GM12872 (cell line): ENCODE measurements at regions not wholly inside any gene's neighbourhood (a gene's known extent, or its start where the extent isn't known, plus 50 kb on each side); places are given as distances from the start of the nearest gene placed in this dataset.

Experiments used
- CTCF ChIP-seq: IDR thresholded peaks from 3 replicates; pipeline ENCODE4 v1.5.1; 2011; ENCODE audit warnings: low read depth, mild to moderate bottlenecking, low read length, moderate library complexity; ENCODE audit not compliant: insufficient read depth

DNA sequence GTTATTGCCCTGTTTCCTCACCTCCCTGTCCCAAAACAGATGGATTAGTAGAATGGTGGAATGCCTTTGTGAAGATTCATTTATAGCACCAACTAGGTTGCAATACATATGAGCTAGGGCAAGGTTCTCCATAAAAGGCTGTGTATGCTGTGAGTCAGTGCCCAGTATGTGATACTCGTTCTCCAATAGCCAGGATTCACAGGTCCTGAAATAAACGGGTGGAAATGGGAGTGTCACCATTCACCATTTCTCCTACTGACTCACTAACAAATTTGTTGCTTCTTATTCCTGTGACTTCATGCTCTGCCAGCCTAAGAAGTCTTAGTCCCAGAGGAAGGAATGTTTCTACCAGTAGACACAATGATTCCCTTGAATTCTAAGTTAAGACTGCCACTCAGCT, 1745.4 kb downstream of the SLITRK1 start:
- no peak for TF ChIP-seq CTCF

- TF ChIP-seq CTCF: no peak
These were observed 1753.0 kb downstream of the SLITRK1 start for GRCh38 chr13:82129281-82129680.

- TF ChIP-seq CTCF: no peak
These were observed 1763.7 kb downstream of the SLITRK1 start for GRCh38 chr13:82118589-82118988.

- TF ChIP-seq CTCF: no peak
These were observed 1765.8 kb downstream of the SLITRK1 start for GRCh38 chr13:82116422-82116989.

- no peak for TF ChIP-seq CTCF
These were observed 1766.9 kb downstream of the SLITRK1 start for GRCh38 chr13:82115391-82115790.

- TF ChIP-seq CTCF: no peak
These were observed 1755.3 kb upstream of the SPRY2 start for GRCh38 chr13:82096256-82096655.

DNA sequence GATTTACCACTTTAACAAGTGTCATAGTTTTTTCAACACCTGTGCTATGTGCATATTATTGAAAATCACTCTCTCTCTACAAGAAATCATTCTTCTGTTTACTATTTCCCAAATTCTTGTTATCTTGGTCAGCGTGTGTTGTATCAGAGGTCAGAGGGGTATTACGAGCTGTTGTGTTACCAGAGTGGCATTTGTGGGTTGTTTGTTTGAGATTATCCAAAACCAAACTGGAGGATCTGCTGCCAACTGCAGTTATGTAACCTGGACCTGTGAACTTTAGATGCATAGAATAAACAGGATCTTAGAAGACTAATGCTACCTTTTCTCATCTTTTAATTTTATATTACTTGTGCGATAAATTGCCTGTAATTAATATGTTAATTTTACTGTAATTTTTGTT, 1751.4 kb upstream of the SPRY2 start:
- no peak for TF ChIP-seq CTCF
